Smooth muscle cell (in vitro differentiated cells): ENCODE measurements at regions not wholly inside any gene's neighbourhood (a gene's known extent, or its start where the extent isn't known, plus 50 kb on each side); places are given as distances from the start of the nearest gene placed in this dataset.

Experiments used
- DNase-seq: peaks from one replicate; lab custom pipeline; 2025; ENCODE audit not compliant: unreplicated experiment; lab: John Stamatoyannopoulos, UW
- H2AFZ ChIP-seq: fragments of 200-600 bp; sonication (generic); 2 replicates; pipeline ENCODE4 v1.6.0; 2016; ENCODE audit warnings: antibody characterized with exemption, low read depth, mild to moderate bottlenecking
- H3F3A ChIP-seq: fragments of 200-600 bp; sonication (generic); 2 replicates; pipeline ENCODE4 v1.6.0; 2017; ENCODE audit warnings: antibody characterized with exemption, low read depth
- H3K27ac ChIP-seq: fragments of 200-600 bp; sonication (generic); 2 replicates; pipeline ENCODE4 v1.5.1; 2016; ENCODE audit warnings: low read depth, mild to moderate bottlenecking
- H3K27me3 ChIP-seq: fragments of 200-600 bp; sonication (generic); 2 replicates; pipeline ENCODE4 v1.6.1; 2016; ENCODE audit warnings: low read depth, mild to moderate bottlenecking
- H3K36me3 ChIP-seq: fragments of 200-600 bp; sonication (generic); 2 replicates; pipeline ENCODE4 v1.5.1; 2016; ENCODE audit warnings: low read depth
- H3K4me1 ChIP-seq: fragments of 200-600 bp; sonication (generic); 2 replicates; pipeline ENCODE4 v1.5.1; 2016; ENCODE audit warnings: low read depth
- H3K4me2 ChIP-seq: fragments of 200-600 bp; sonication (generic); 2 replicates; pipeline ENCODE4 v1.6.0; 2016; ENCODE audit warnings: mild to moderate bottlenecking
- H3K4me3 ChIP-seq: fragments of 200-600 bp; sonication (generic); 2 replicates; pipeline ENCODE4 v1.5.1; 2016; ENCODE audit warnings: mild to moderate bottlenecking
- H3K79me2 ChIP-seq: fragments of 200-600 bp; sonication (generic); 2 replicates; pipeline ENCODE4 v1.6.0; 2016; ENCODE audit warnings: low read depth, mild to moderate bottlenecking
- H3K9ac ChIP-seq: fragments of 200-600 bp; sonication (generic); 2 replicates; pipeline ENCODE4 v1.6.0; 2016; ENCODE audit warnings: low read depth
- H3K9me3 ChIP-seq: fragments of 200-600 bp; sonication (generic); replicated peaks from 2 replicates; pipeline ENCODE4 v1.5.1; 2016; ENCODE audit warnings: low read depth
- H4K20me1 ChIP-seq: fragments of 200-600 bp; sonication (generic); 2 replicates; pipeline ENCODE4 v1.6.0; 2016; ENCODE audit warnings: low read depth
- WGBS: methylation state at CpG from one replicate; pipeline ENCODE4 v1.1.7; 2016; ENCODE audit warnings: low lambda C conversion rate; 5-methylcytosine and 5-hydroxymethylcytosine counted together
- TF ChIP-seq, protein P1 (sequence below): fragments of 200-600 bp; sonication (generic); IDR thresholded peaks from 2 replicates; pipeline ENCODE4 v1.5.1; 2017; ENCODE audit warnings: borderline replicate concordance, mild to moderate bottlenecking, antibody characterized with exemption; ENCODE audit not compliant: insufficient read depth, poor library complexity, severe bottlenecking

DNA sequence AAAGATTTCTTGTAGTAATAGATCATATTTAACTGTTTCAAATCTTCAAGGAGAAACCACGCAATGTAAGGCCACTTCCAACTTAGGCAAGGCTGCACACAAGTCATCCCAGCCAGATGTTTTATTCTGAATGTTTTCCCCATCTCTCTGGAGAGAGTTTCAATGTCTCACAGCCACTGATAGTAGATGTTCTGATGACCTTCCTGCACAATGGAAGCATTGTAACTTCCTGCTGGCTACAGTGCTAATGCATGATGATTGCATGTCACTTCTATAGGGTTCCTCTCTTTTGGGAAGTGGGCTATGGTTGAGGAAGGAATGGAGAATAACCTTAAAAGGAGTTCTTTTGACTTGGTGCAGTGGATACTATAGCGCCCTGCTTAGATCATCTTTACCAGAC is 328.0 kb downstream of the ZNF621 start:
- H3K27me3 ChIP-seq, result no peaks in the 10 kb centered on the region
- H3K36me3 ChIP-seq, result no peaks in the 10 kb centered on the region
- no peak overlapping the region for H3K4me3 ChIP-seq
- 96% methylated on average over 2 of the region's 2 CpGs for WGBS
- H2AFZ ChIP-seq, result no peak overlapping the region
- no peaks in the 10 kb centered on the region for H4K20me1 ChIP-seq
- no peaks in the 10 kb centered on the region for H3F3A ChIP-seq
- no peak for DNase-seq
- no peaks in the 10 kb centered on the region for H3K4me1 ChIP-seq
- H3K79me2 ChIP-seq, result no peaks in the 10 kb centered on the region
- H3K9ac ChIP-seq, result no peak overlapping the region
- no peak overlapping the region for H3K4me2 ChIP-seq
- H3K9me3 ChIP-seq, result no peaks in the 10 kb centered on the region
- TF ChIP-seq, protein P1, sequence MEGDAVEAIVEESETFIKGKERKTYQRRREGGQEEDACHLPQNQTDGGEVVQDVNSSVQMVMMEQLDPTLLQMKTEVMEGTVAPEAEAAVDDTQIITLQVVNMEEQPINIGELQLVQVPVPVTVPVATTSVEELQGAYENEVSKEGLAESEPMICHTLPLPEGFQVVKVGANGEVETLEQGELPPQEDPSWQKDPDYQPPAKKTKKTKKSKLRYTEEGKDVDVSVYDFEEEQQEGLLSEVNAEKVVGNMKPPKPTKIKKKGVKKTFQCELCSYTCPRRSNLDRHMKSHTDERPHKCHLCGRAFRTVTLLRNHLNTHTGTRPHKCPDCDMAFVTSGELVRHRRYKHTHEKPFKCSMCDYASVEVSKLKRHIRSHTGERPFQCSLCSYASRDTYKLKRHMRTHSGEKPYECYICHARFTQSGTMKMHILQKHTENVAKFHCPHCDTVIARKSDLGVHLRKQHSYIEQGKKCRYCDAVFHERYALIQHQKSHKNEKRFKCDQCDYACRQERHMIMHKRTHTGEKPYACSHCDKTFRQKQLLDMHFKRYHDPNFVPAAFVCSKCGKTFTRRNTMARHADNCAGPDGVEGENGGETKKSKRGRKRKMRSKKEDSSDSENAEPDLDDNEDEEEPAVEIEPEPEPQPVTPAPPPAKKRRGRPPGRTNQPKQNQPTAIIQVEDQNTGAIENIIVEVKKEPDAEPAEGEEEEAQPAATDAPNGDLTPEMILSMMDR, result no peak
- H3K27ac ChIP-seq, result no peak overlapping the region

GRCh38 chr3:40853474-40853873 is 328.7 kb downstream of the ZNF621 start:
- TF ChIP-seq, protein P1, result no peak
- DNase-seq, result no peak
- Histone ChIP-seq H3K79me2 (no peaks in the 10 kb centered on the region), H3K27me3 (no peaks in the 10 kb centered on the region), H3K4me1 (no peaks in the 10 kb centered on the region), H3K36me3 (no peaks in the 10 kb centered on the region), H4K20me1 (no peaks in the 10 kb centered on the region), H2AFZ (no peak overlapping the region), H3K9ac (no peak overlapping the region), H3F3A (no peaks in the 10 kb centered on the region), H3K4me3 (no peak overlapping the region), H3K9me3 (no peaks in the 10 kb centered on the region), H3K27ac (no peak overlapping the region), H3K4me2 (no peak overlapping the region)
- WGBS, result 90% methylated on average over 4 of the region's 4 CpGs

DNA sequence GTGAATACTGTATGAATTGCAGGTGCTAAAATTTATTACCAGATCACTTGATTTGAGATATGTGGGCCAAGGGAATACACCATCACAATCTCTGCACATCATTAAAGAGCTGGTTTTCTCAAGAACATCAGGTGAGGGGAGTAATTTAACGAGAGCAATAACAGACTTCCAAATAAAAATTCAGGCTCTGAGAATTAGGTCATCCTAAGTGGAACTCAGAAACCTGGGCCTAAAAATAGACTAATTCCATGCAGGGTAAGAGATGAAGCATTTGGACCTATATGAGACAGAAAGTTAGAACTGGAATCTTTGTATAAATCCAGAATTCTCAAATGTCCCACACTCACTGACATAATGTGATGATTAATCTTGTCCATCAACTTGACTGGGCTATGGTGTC is 331.1 kb downstream of the ZNF621 start:
- no peaks in the 10 kb centered on the region for H3K9me3 ChIP-seq
- TF ChIP-seq, protein P1, result no peak
- no peak overlapping the region for H3K9ac ChIP-seq
- H3K4me1 ChIP-seq, result no peaks in the 10 kb centered on the region
- no peak overlapping the region for H3K27ac ChIP-seq
- no peaks in the 10 kb centered on the region for H3F3A ChIP-seq
- no peak overlapping the region for H3K4me2 ChIP-seq
- no peaks in the 10 kb centered on the region for H4K20me1 ChIP-seq
- DNase-seq, result no peak
- no peaks in the 10 kb centered on the region for H3K79me2 ChIP-seq
- no peaks in the 10 kb centered on the region for H3K36me3 ChIP-seq
- no peak overlapping the region for H3K4me3 ChIP-seq
- no peaks in the 10 kb centered on the region for H3K27me3 ChIP-seq
- WGBS, result 97% methylated on average over 1 of the region's 1 CpG
- no peak overlapping the region for H2AFZ ChIP-seq

- Histone ChIP-seq H3K4me2 (no peak overlapping the region), H4K20me1 (no peaks in the 10 kb centered on the region), H3K27me3 (no peaks in the 10 kb centered on the region), H2AFZ (no peak overlapping the region), H3K27ac (no peak overlapping the region), H3K4me3 (no peak overlapping the region), H3K4me1 (no peaks in the 10 kb centered on the region), H3F3A (no peaks in the 10 kb centered on the region), H3K79me2 (no peaks in the 10 kb centered on the region), H3K9me3 (no peaks in the 10 kb centered on the region), H3K9ac (no peak overlapping the region), H3K36me3 (no peaks in the 10 kb centered on the region)
- TF ChIP-seq, protein P1, result no peak
- WGBS, result 79% methylated on average over 7 of the region's 7 CpGs
- no peak for DNase-seq
Observed at GRCh38 chr3:40858364-40859115, 333.8 kb downstream of the ZNF621 start.
